ENCODE measurements at regions not wholly inside any gene's neighbourhood (a gene's known extent, or its start where the extent isn't known, plus 50 kb on each side); places are given as distances from the start of the nearest gene placed in this dataset.

- ChIA-PET CTCF (no interaction called here), POLR2A (no interaction called here)
- H3K9me3 ChIP-seq = no peaks in the 10 kb centered on the region
- H3K9ac ChIP-seq = no peak overlapping the region
- H4K20me1 ChIP-seq (ENCODE audit: insufficient read depth) = no peaks in the 10 kb centered on the region
- no peak overlapping the region for H3K4me2 ChIP-seq
- DNase-seq = no peak
- no peak overlapping the region for H2AFZ ChIP-seq (ENCODE audit: low read depth)
- H3F3A ChIP-seq (replicated peaks; ENCODE audit: insufficient read depth) = no peaks in the 10 kb centered on the region
- no peak overlapping the region for H3K4me3 ChIP-seq (ENCODE audit: low read depth in 2 of 2, low read length in 1 of 2)
- H3K79me2 ChIP-seq (ENCODE audit: insufficient read depth) = no peaks in the 10 kb centered on the region
- H3K27ac ChIP-seq (ENCODE audit: low read depth in 2 of 2, low read length in 1 of 2) = no peak overlapping the region
- no peaks in the 10 kb centered on the region for H3K36me3 ChIP-seq (replicated peaks in 1 of 2; ENCODE audit: control insufficient read depth in 1 of 2, insufficient read depth in 2 of 2, low read length in 1 of 2)
- no peaks in the 10 kb centered on the region for H3K4me1 ChIP-seq (ENCODE audit: control insufficient read depth in 1 of 2, insufficient read depth in 2 of 2, low read depth in 1 of 2, low read length in 1 of 2)
- no peaks in the 10 kb centered on the region for H3K27me3 ChIP-seq (ENCODE audit: insufficient read depth)
- no peaks in the 10 kb centered on the region for H3K9me2 ChIP-seq
- 89% methylated on average over 5 of the region's 5 CpGs for WGBS (ENCODE audit: low lambda C conversion rate)
- TF ChIP-seq FOSL2 (IDR thresholded peaks at IDR 0.05; ENCODE audit: borderline replicate concordance, low read depth) (no peak), MAX (IDR thresholded peaks at IDR 0.05; ENCODE audit: low read depth) (no peak), POLR2AphosphoS5 (IDR thresholded peaks at IDR 0.05; ENCODE audit: low read depth, low read length) (no peak), GABPA (IDR thresholded peaks at IDR 0.05; ENCODE audit: low read depth) (no peak), CTCF (IDR thresholded peaks at IDR 0.05) (no peak)
- TF ChIP-seq, protein P1, sequence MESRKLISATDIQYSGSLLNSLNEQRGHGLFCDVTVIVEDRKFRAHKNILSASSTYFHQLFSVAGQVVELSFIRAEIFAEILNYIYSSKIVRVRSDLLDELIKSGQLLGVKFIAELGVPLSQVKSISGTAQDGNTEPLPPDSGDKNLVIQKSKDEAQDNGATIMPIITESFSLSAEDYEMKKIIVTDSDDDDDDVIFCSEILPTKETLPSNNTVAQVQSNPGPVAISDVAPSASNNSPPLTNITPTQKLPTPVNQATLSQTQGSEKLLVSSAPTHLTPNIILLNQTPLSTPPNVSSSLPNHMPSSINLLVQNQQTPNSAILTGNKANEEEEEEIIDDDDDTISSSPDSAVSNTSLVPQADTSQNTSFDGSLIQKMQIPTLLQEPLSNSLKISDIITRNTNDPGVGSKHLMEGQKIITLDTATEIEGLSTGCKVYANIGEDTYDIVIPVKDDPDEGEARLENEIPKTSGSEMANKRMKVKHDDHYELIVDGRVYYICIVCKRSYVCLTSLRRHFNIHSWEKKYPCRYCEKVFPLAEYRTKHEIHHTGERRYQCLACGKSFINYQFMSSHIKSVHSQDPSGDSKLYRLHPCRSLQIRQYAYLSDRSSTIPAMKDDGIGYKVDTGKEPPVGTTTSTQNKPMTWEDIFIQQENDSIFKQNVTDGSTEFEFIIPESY (IDR thresholded peaks at IDR 0.05; ENCODE audit: borderline replicate concordance, low read depth) = no peak
These were observed 190.2 kb downstream of the HACE1 start for GRCh38 chr6:104669483-104669882.

GRCh38 chr6:104656235-104656634, 203.5 kb downstream of the HACE1 start:
- no peak for TF ChIP-seq FOXM1 (IDR thresholded peaks at IDR 0.05; ENCODE audit: low read depth)
- TF ChIP-seq TCF12 (IDR thresholded peaks at IDR 0.05) = no peak
- TF ChIP-seq RFX5 (IDR thresholded peaks at IDR 0.05; ENCODE audit: low read length) = no peak
- no peak for TF ChIP-seq MXI1 (IDR thresholded peaks at IDR 0.05; ENCODE audit: low read depth, low read length)
- no peak for TF ChIP-seq PBX3 (IDR thresholded peaks at IDR 0.05)
- no peak for DNase-seq
- Histone ChIP-seq H3K9me3 (no peaks in the 10 kb centered on the region), H3K9me2 (no peaks in the 10 kb centered on the region), H3K9ac (no peak overlapping the region), H3F3A (replicated peaks; ENCODE audit: insufficient read depth) (no peaks in the 10 kb centered on the region), H4K20me1 (ENCODE audit: insufficient read depth) (no peaks in the 10 kb centered on the region), H3K36me3 (replicated peaks in 1 of 2; ENCODE audit: control insufficient read depth in 1 of 2, insufficient read depth in 2 of 2, low read length in 1 of 2) (no peaks in the 10 kb centered on the region), H3K4me2 (no peak overlapping the region), H2AFZ (ENCODE audit: low read depth) (no peak overlapping the region), H3K4me1 (ENCODE audit: control insufficient read depth in 1 of 2, insufficient read depth in 2 of 2, low read depth in 1 of 2, low read length in 1 of 2) (no peaks in the 10 kb centered on the region), H3K4me3 (ENCODE audit: low read depth in 2 of 2, low read length in 1 of 2) (no peak overlapping the region), H3K27ac (ENCODE audit: low read depth in 2 of 2, low read length in 1 of 2) (no peak overlapping the region), H3K79me2 (ENCODE audit: insufficient read depth) (no peaks in the 10 kb centered on the region), H3K27me3 (ENCODE audit: insufficient read depth) (no peaks in the 10 kb centered on the region)
- ChIA-PET CTCF (interaction anchor here (0.6 to 1.5 kb wide), 2 partner anchors 36 to 131 kb away, joined by 3 to 4 read pairs; no protein-coding TSS in a partner anchor), POLR2A (no interaction called here)
- 50% methylated on average over 1 of the region's 2 CpGs for WGBS (ENCODE audit: low lambda C conversion rate)
